GM23338 (cell line): ENCODE measurements at regions not wholly inside any gene's neighbourhood (a gene's known extent, or its start where the extent isn't known, plus 50 kb on each side); places are given as distances from the start of the nearest gene placed in this dataset.

Experiments
- CREB1 ChIP-seq: fragments of 250-450 bp; sonication (Bioruptor Pico); IDR thresholded peaks from 2 replicates; pipeline ENCODE4 v1.5.0; 2020; ENCODE audit warnings: low read depth, mild to moderate bottlenecking, moderate library complexity
- CTCF ChIP-seq, 2 experiments: fragments of 200-600 bp in 1 of 2; sonication (generic) in 1 of 2; conservative IDR thresholded peaks; 2 replicates each; pipeline versions ENCODE4 v1.5.1 to v1.6.1; 2016 to 2017; ENCODE audit warnings: antibody characterized with exemption in 2 of 2, low read depth in 2 of 2, mild to moderate bottlenecking in 2 of 2, moderate library complexity in 1 of 2
- ETS1 ChIP-seq: IDR thresholded peaks from 2 replicates; pipeline ENCODE4 v1.6.1; 2016; ENCODE audit warnings: antibody characterized with exemption
- EZH2 ChIP-seq: fragments of 200-600 bp; sonication (generic); IDR thresholded peaks from one replicate; pipeline ENCODE4 v1.8.0; 2017; ENCODE audit warnings: antibody characterized with exemption, mild to moderate bottlenecking, low read depth; ENCODE audit not compliant: unreplicated experiment
- EZH2phosphoT487 ChIP-seq: fragments of 200-600 bp; sonication (generic); IDR thresholded peaks from one replicate; pipeline ENCODE4 v1.8.1; 2018; ENCODE audit warnings: antibody characterized with exemption; ENCODE audit not compliant: unreplicated experiment
- JUNB ChIP-seq: IDR thresholded peaks from one replicate; pipeline ENCODE4 v1.6.1; 2016; ENCODE audit warnings: antibody characterized with exemption; ENCODE audit not compliant: unreplicated experiment
- NANOG ChIP-seq: IDR thresholded peaks from 2 replicates; pipeline ENCODE4 v1.6.1; 2016; ENCODE audit warnings: antibody characterized with exemption, borderline replicate concordance
- POLR2AphosphoS5 ChIP-seq: IDR thresholded peaks from 2 replicates; pipeline ENCODE4 v1.6.1; 2016; ENCODE audit warnings: antibody characterized with exemption, low read depth
- REST ChIP-seq: IDR thresholded peaks from one replicate; pipeline ENCODE4 v1.6.1; 2018; ENCODE audit warnings: antibody characterized with exemption; ENCODE audit not compliant: unreplicated experiment
- STAT1 ChIP-seq: IDR thresholded peaks from one replicate; pipeline ENCODE4 v1.6.1; 2016; ENCODE audit warnings: antibody characterized with exemption; ENCODE audit not compliant: unreplicated experiment
- ZNF114 ChIP-seq: fragments of 250-450 bp; sonication (Bioruptor Pico); IDR thresholded peaks from 2 replicates; pipeline ENCODE4 v1.5.0; 2020; ENCODE audit warnings: mild to moderate bottlenecking, moderate library complexity
- ZNF331 ChIP-seq: fragments of 250-450 bp; sonication (Bioruptor Pico); IDR thresholded peaks from 2 replicates; pipeline ENCODE4 v1.5.0; 2020; ENCODE audit warnings: low read depth, mild to moderate bottlenecking, moderate library complexity

- TF ChIP-seq POLR2AphosphoS5: no peak
- no peak for TF ChIP-seq EZH2
- TF ChIP-seq CTCF (conservative IDR thresholded peaks at IDR 0.05; ENCODE audit: low read depth in 2 of 2): no peak
- TF ChIP-seq EZH2phosphoT487: no peak
- TF ChIP-seq CREB1 (CRISPR knock-in tag): no peak
- no peak for TF ChIP-seq STAT1
- no peak for TF ChIP-seq REST
- no peak for TF ChIP-seq JUNB
- no peak for TF ChIP-seq ZNF331 (CRISPR knock-in tag)
- no peak for TF ChIP-seq ZNF114 (CRISPR knock-in tag)
- no peak for TF ChIP-seq ETS1
- TF ChIP-seq NANOG: no peak
Observed at GRCh38 chr22:44396021-44396726, 83.4 kb upstream of the SHISAL1 start.
